ENCODE measurements at regions not wholly inside any gene's neighbourhood (a gene's known extent, or its start where the extent isn't known, plus 50 kb on each side); places are given as distances from the start of the nearest gene placed in this dataset.

DNA sequence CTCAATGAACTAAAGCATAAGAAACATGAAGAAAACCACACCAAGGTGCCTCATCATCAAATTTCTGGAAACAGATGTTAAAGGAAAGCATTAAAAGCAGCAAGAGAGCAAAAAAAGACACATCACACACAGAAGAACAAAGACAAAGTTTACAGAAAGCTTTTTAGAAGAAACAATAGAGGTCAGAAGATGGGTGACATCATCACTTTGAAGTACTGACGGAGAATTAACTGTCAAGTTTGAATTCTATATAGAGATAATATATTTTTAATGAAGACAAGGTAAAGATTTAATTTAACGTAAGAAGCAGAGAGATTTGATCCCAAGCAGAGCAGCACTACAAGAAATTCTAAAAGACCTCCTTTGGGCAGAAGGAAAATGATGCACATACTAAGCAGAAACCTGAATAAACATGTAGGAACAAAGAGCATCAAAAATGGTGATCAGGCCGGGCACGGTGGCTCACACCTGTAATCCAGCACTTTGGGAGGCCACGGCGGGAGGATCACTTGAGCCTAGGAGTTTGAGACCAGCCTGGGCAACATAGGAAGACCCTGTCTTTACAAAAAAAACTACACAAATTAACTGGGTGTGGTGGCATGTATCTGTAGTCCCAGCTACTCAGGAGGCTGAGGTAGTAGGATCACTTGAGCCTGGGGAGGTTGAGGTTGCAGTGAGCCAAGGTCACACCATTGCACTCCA is 63.3 kb upstream of the RTL6 start:
- in situ Hi-C loops (cut with MboI; ENCODE audit: low sequenced_read_pairs) (no loop called here), dilution Hi-C loops (cut with HindIII; ENCODE audit: low sequenced_read_pairs, unreplicated experiment) (no loop called here), intact Hi-C loops (cut with micrococcal nuclease) (no loop called here)
- no peak overlapping the region for H2AK9ac ChIP-seq (replicated peaks; ENCODE audit: low read depth, low read length, poor library complexity)
- no peak overlapping the region for H3K23ac ChIP-seq (ENCODE audit: low read depth, low read length)
- no peak overlapping the region for H2AK5ac ChIP-seq (ENCODE audit: low read depth, low read length)
- POLR2A ChIA-PET (ENCODE audit: unreplicated experiment): no interaction called here
- no peak overlapping the region for H3K4me2 ChIP-seq (ENCODE audit: low read depth, low read length)
- no peaks in the 10 kb centered on the region for H3K36me3 ChIP-seq (ENCODE audit: control insufficient read depth, insufficient read depth, low read length)
- H4K8ac ChIP-seq (ENCODE audit: low read depth in 2 of 2, low read length in 2 of 2): no peak overlapping the region
- H3K27me3 ChIP-seq (ENCODE audit: control insufficient read depth, insufficient read depth, low read length): no peaks in the 10 kb centered on the region
- H3K9me1 ChIP-seq (ENCODE audit: insufficient read depth, low read length): peaks cover 2% of the 10 kb centered on the region; the same call in 1 of the 2 replicates
- WGBS, 2 experiments (ENCODE audit: extremely low coverage in 2 of 2, insufficient read length in 1 of 2): 90% methylated on average over 2 of the region's 6 CpGs; no CpG with 5 or more reads in 1 of the 2 experiments
- peaks cover 1% of the 10 kb centered on the region; the same call in 1 of the 2 replicates for H3K9me3 ChIP-seq (ENCODE audit: control insufficient read depth, insufficient read depth, low read length)
- H3K4ac ChIP-seq (ENCODE audit: low read depth, low read length): no peak overlapping the region
- no peaks in the 10 kb centered on the region for H4K20me1 ChIP-seq (ENCODE audit: insufficient read depth, low read length)
- no peak overlapping the region for H3K56ac ChIP-seq (ENCODE audit: extremely low read depth, insufficient read depth, low read length)
- no peak overlapping the region for H4K91ac ChIP-seq (ENCODE audit: insufficient read depth, low read depth, low read length)
- TF ChIP-seq, protein P1, sequence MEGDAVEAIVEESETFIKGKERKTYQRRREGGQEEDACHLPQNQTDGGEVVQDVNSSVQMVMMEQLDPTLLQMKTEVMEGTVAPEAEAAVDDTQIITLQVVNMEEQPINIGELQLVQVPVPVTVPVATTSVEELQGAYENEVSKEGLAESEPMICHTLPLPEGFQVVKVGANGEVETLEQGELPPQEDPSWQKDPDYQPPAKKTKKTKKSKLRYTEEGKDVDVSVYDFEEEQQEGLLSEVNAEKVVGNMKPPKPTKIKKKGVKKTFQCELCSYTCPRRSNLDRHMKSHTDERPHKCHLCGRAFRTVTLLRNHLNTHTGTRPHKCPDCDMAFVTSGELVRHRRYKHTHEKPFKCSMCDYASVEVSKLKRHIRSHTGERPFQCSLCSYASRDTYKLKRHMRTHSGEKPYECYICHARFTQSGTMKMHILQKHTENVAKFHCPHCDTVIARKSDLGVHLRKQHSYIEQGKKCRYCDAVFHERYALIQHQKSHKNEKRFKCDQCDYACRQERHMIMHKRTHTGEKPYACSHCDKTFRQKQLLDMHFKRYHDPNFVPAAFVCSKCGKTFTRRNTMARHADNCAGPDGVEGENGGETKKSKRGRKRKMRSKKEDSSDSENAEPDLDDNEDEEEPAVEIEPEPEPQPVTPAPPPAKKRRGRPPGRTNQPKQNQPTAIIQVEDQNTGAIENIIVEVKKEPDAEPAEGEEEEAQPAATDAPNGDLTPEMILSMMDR (conservative IDR thresholded peaks at IDR 0.05; ENCODE audit: low read depth, low read length): no peak
- TF ChIP-seq, protein P2, sequence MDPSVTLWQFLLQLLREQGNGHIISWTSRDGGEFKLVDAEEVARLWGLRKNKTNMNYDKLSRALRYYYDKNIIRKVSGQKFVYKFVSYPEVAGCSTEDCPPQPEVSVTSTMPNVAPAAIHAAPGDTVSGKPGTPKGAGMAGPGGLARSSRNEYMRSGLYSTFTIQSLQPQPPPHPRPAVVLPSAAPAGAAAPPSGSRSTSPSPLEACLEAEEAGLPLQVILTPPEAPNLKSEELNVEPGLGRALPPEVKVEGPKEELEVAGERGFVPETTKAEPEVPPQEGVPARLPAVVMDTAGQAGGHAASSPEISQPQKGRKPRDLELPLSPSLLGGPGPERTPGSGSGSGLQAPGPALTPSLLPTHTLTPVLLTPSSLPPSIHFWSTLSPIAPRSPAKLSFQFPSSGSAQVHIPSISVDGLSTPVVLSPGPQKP (IDR thresholded peaks at IDR 0.05; ENCODE audit: borderline replicate concordance, low read depth, low read length): no peak
- TF ChIP-seq CHD1 (IDR thresholded peaks at IDR 0.05; ENCODE audit: low read depth, low read length) (no peak), BHLHE40 (IDR thresholded peaks at IDR 0.05; ENCODE audit: low read depth, low read length) (no peak), POLR2A (IDR thresholded peaks at IDR 0.05; ENCODE audit: low read depth, low read length) (no peak), MAZ (IDR thresholded peaks at IDR 0.05; ENCODE audit: borderline replicate concordance, low read depth, low read length) (no peak), FOS (IDR thresholded peaks at IDR 0.05; ENCODE audit: low read depth, low read length) (no peak), MAFK (IDR thresholded peaks at IDR 0.05; ENCODE audit: low read depth, low read length) (no peak), RFX5 (IDR thresholded peaks at IDR 0.05; ENCODE audit: low read depth, low read length) (no peak), RCOR1 (IDR thresholded peaks at IDR 0.05; ENCODE audit: insufficient replicate concordance, low read length) (no peak), SMC3 (IDR thresholded peaks at IDR 0.05; ENCODE audit: low read depth, low read length) (no peak), RAD21 (IDR thresholded peaks at IDR 0.05; ENCODE audit: low read length) (no peak), MXI1 (IDR thresholded peaks at IDR 0.05; ENCODE audit: borderline replicate concordance, low read depth, low read length) (no peak)
- no peak overlapping the region for H3K9ac ChIP-seq (ENCODE audit: low read depth, low read length)
- H2BK15ac ChIP-seq (ENCODE audit: low read depth, low read length): no peak overlapping the region
- BruUV-seq (replicated peaks): no TSS peak
- peaks cover 2% of the 10 kb centered on the region; the same call in 1 of the 2 replicates for H3K4me1 ChIP-seq (ENCODE audit: control insufficient read depth, insufficient read depth, low read length)
- H2BK5ac ChIP-seq (ENCODE audit: low read depth, low read length, poor library complexity, severe bottlenecking): no peak overlapping the region
- H3K27ac ChIP-seq (ENCODE audit: insufficient read depth, low read length): no peak overlapping the region
- no peak overlapping the region for H4K5ac ChIP-seq (ENCODE audit: low read depth, low read length)
- H3K4me3 ChIP-seq (ENCODE audit: insufficient read depth, low read depth, low read length): no peak overlapping the region
- no peaks in the 10 kb centered on the region for H3K79me1 ChIP-seq (ENCODE audit: low read depth in 1 of 2, low read length in 2 of 2)
- no peak overlapping the region for H2AFZ ChIP-seq (replicated peaks; ENCODE audit: low read length, poor library complexity)
- no peak overlapping the region; the same call in 1 of the 2 replicates for H3K18ac ChIP-seq (ENCODE audit: low read depth, low read length)
- CTCF ChIA-PET: no interaction called here
- ATAC-seq (ENCODE audit: low read depth) (no peak), DNase-seq (no peak)
- no peak overlapping the region for H3K14ac ChIP-seq (replicated peaks; ENCODE audit: low read depth, low read length)
- no peak overlapping the region for H2BK120ac ChIP-seq (ENCODE audit: low read depth, low read length)
- no peak overlapping the region for H2BK20ac ChIP-seq (ENCODE audit: low read depth, low read length)
